K562 (cell line): ENCODE measurements at regions not wholly inside any gene's neighbourhood (a gene's known extent, or its start where the extent isn't known, plus 50 kb on each side); places are given as distances from the start of the nearest gene placed in this dataset.
A peak's percentile ranks its signal among the peaks of the same experiment; 100 is the strongest.

Source experiments
- CC2D1A ChIP-seq: fragments of 450-650 bp; IDR thresholded peaks from 2 replicates; pipeline ENCODE4 v1.6.1; 2017; ENCODE audit warnings: mild to moderate bottlenecking
- EGR1 ChIP-seq: fragments of 450-650 bp; conservative IDR thresholded peaks from 2 replicates; pipeline ENCODE4 v1.6.1; 2017; ENCODE audit warnings: mild to moderate bottlenecking
- GABPA ChIP-seq: fragments of 200-800 bp; sonication (Bioruptor generic); conservative IDR thresholded peaks from 2 replicates; pipeline ENCODE4 v1.6.1; 2016; ENCODE audit warnings: low read depth, missing genetic modification characterization, missing compliant biosample characterization
- MAFK ChIP-seq: IDR thresholded peaks from 2 replicates; pipeline ENCODE4 v1.6.1; 2011; ENCODE audit warnings: low read length, improper control_type of control experiment
- MYC ChIP-seq, 2 experiments: fragments of 250-450 bp in 1 of 2; sonication (Bioruptor Pico) in 1 of 2; IDR thresholded peaks; 2 replicates each; pipeline versions ENCODE4 v1.5.1 to v1.6.1; 2012 to 2021; ENCODE audit warnings: low read depth in 2 of 2, borderline replicate concordance in 1 of 2, improper control_type of control experiment in 1 of 2, low read length in 1 of 2, mild to moderate bottlenecking in 1 of 2, moderate library complexity in 1 of 2
- NFE2L1 ChIP-seq: fragments of 450-650 bp; IDR thresholded peaks from 2 replicates; pipeline ENCODE4 v1.6.1; 2016; ENCODE audit warnings: missing genetic modification characterization, low read depth, mild to moderate bottlenecking, missing compliant biosample characterization, moderate library complexity, borderline replicate concordance
- PRPF4 ChIP-seq: fragments of 200-400 bp; formaldehyde crosslinking; IDR thresholded peaks from one replicate; pipeline ENCODE4 v1.6.1; 2017; ENCODE audit warnings: low read length, low read depth, mild to moderate bottlenecking; ENCODE audit not compliant: insufficient read depth, poor library complexity, severe bottlenecking
- SMAD2 ChIP-seq: fragments of 150-350 bp; IDR thresholded peaks from 2 replicates; pipeline ENCODE4 v1.6.1; 2014; ENCODE audit warnings: low read depth, mild to moderate bottlenecking, low read length
- YY1 ChIP-seq, 3 experiments: IDR thresholded peaks; 2 replicates each; pipeline ENCODE4 v1.6.1; 2011; ENCODE audit warnings: low read length in 2 of 3, mild to moderate bottlenecking in 2 of 3, moderate library complexity in 2 of 3, borderline replicate concordance in 1 of 3, control low read depth in 1 of 3, low read depth in 1 of 3; ENCODE audit not compliant: insufficient read depth in 3 of 3, insufficient replicate concordance in 2 of 3, control insufficient read depth in 1 of 3, insufficient read length in 1 of 3; ENCODE audit errors: extremely low read depth in 1 of 3
- TF ChIP-seq, protein P1 (sequence below), 3 experiments: IDR thresholded peaks in 2 of 3; conservative IDR thresholded peaks in 1 of 3; 2 replicates each; pipeline ENCODE4 v1.5.1; 2011 to 2012; ENCODE audit warnings: low read length in 3 of 3, mild to moderate bottlenecking in 3 of 3, control low read depth in 2 of 3, improper control_type of control experiment in 1 of 3, inconsistent platforms in 1 of 3, low read depth in 1 of 3, mixed read lengths in 1 of 3, moderate library complexity in 1 of 3; ENCODE audit not compliant: insufficient read depth in 2 of 3
- TF ChIP-seq, protein P2 (sequence below): fragments of 450-650 bp; IDR thresholded peaks from 2 replicates; pipeline ENCODE4 v1.6.1; 2017; ENCODE audit warnings: antibody characterized with exemption, mild to moderate bottlenecking

GRCh38 chr1:157193702-157194391, 55.7 kb upstream of the ETV3 start:
- TF ChIP-seq, protein P1, sequence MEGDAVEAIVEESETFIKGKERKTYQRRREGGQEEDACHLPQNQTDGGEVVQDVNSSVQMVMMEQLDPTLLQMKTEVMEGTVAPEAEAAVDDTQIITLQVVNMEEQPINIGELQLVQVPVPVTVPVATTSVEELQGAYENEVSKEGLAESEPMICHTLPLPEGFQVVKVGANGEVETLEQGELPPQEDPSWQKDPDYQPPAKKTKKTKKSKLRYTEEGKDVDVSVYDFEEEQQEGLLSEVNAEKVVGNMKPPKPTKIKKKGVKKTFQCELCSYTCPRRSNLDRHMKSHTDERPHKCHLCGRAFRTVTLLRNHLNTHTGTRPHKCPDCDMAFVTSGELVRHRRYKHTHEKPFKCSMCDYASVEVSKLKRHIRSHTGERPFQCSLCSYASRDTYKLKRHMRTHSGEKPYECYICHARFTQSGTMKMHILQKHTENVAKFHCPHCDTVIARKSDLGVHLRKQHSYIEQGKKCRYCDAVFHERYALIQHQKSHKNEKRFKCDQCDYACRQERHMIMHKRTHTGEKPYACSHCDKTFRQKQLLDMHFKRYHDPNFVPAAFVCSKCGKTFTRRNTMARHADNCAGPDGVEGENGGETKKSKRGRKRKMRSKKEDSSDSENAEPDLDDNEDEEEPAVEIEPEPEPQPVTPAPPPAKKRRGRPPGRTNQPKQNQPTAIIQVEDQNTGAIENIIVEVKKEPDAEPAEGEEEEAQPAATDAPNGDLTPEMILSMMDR (IDR thresholded peaks at IDR 0.05 in 2 of 3, conservative IDR thresholded peaks at IDR 0.05 in 1 of 3; ENCODE audit: insufficient read depth in 2 of 3, low read depth in 1 of 3, low read length in 3 of 3) = peak; percentile 78 to 90 (median 83)
- TF ChIP-seq YY1 (IDR thresholded peaks at IDR 0.05; ENCODE audit: borderline replicate concordance in 1 of 3, control insufficient read depth in 1 of 3, extremely low read depth in 1 of 3, insufficient read depth in 3 of 3, insufficient read length in 1 of 3, insufficient replicate concordance in 2 of 3, low read depth in 1 of 3, low read length in 2 of 3) = no peak
- TF ChIP-seq, protein P2, sequence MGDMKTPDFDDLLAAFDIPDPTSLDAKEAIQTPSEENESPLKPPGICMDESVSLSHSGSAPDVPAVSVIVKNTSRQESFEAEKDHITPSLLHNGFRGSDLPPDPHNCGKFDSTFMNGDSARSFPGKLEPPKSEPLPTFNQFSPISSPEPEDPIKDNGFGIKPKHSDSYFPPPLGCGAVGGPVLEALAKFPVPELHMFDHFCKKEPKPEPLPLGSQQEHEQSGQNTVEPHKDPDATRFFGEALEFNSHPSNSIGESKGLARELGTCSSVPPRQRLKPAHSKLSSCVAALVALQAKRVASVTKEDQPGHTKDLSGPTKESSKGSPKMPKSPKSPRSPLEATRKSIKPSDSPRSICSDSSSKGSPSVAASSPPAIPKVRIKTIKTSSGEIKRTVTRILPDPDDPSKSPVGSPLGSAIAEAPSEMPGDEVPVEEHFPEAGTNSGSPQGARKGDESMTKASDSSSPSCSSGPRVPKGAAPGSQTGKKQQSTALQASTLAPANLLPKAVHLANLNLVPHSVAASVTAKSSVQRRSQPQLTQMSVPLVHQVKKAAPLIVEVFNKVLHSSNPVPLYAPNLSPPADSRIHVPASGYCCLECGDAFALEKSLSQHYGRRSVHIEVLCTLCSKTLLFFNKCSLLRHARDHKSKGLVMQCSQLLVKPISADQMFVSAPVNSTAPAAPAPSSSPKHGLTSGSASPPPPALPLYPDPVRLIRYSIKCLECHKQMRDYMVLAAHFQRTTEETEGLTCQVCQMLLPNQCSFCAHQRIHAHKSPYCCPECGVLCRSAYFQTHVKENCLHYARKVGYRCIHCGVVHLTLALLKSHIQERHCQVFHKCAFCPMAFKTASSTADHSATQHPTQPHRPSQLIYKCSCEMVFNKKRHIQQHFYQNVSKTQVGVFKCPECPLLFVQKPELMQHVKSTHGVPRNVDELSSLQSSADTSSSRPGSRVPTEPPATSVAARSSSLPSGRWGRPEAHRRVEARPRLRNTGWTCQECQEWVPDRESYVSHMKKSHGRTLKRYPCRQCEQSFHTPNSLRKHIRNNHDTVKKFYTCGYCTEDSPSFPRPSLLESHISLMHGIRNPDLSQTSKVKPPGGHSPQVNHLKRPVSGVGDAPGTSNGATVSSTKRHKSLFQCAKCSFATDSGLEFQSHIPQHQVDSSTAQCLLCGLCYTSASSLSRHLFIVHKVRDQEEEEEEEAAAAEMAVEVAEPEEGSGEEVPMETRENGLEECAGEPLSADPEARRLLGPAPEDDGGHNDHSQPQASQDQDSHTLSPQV = no peak
- TF ChIP-seq PRPF4 = no peak
- TF ChIP-seq SMAD2 = no peak
- TF ChIP-seq CC2D1A = no peak
- no peak for TF ChIP-seq NFE2L1 (tag)
- no peak for TF ChIP-seq GABPA (tag)
- no peak for TF ChIP-seq MYC (IDR thresholded peaks at IDR 0.05; ENCODE audit: low read depth, low read length)
- no peak for TF ChIP-seq MYC (CRISPR knock-in tag; IDR thresholded peaks at IDR 0.05; ENCODE audit: borderline replicate concordance, low read depth)
- no peak for TF ChIP-seq MAFK
- no peak for TF ChIP-seq EGR1
